ENCODE measurements at regions not wholly inside any gene's neighbourhood (a gene's known extent, or its start where the extent isn't known, plus 50 kb on each side); places are given as distances from the start of the nearest gene placed in this dataset.

GRCh38 chr17:77001487-77001886 lies 133.3 kb downstream of the MGAT5B start:
- no peak for DNase-seq (ENCODE audit: low spot score)
- no peak for FAIRE-seq

- peak; percentile 99 for FAIRE-seq
Observed at GRCh38 chr17:77002103-77003045, 134.2 kb downstream of the MGAT5B start.

GRCh38 chr17:77003699-77004098 lies 135.5 kb downstream of the MGAT5B start:
- FAIRE-seq: no peak

More at GRCh38 chr17:77002103-77003045, 134.2 kb downstream of the MGAT5B start:
- peak; percentile 97 for DNase-seq (ENCODE audit: low spot score)

GRCh38 chr17:77006971-77007649 lies 133.7 kb upstream of the SEC14L1 start:
- FAIRE-seq (no peak), DNase-seq (ENCODE audit: low spot score) (no peak)

More at GRCh38 chr17:77003699-77004098, 135.5 kb downstream of the MGAT5B start:
- no peak for DNase-seq (ENCODE audit: low spot score)

- FAIRE-seq: no peak
Observed at GRCh38 chr17:77009877-77010276, 130.9 kb upstream of the SEC14L1 start.

GRCh38 chr17:77010667-77011066 lies 130.1 kb upstream of the SEC14L1 start:
- DNase-seq (ENCODE audit: low spot score) (no peak), FAIRE-seq (no peak)

More at GRCh38 chr17:77009877-77010276, 130.9 kb upstream of the SEC14L1 start:
- no peak for DNase-seq (ENCODE audit: low spot score)

- DNase-seq (ENCODE audit: low spot score): no peak
Observed at GRCh38 chr17:77011173-77012011, 129.4 kb upstream of the SEC14L1 start.

GRCh38 chr17:77018504-77018903 lies 122.3 kb upstream of the SEC14L1 start:
- FAIRE-seq (no peak), DNase-seq (ENCODE audit: low spot score) (no peak)

More at GRCh38 chr17:77011173-77012011, 129.4 kb upstream of the SEC14L1 start:
- no peak for FAIRE-seq

- FAIRE-seq (no peak), DNase-seq (ENCODE audit: low spot score) (peak; percentile 62)
Observed at GRCh38 chr17:77019893-77020379, 120.8 kb upstream of the SEC14L1 start.

- DNase-seq (ENCODE audit: low spot score) (no peak), FAIRE-seq (no peak)
Observed at GRCh38 chr17:77020973-77021372, 119.8 kb upstream of the SEC14L1 start.

- DNase-seq (ENCODE audit: low spot score) (no peak), FAIRE-seq (no peak)
Observed at GRCh38 chr17:77022766-77023165, 118.0 kb upstream of the SEC14L1 start.

GRCh38 chr17:77025781-77026180 lies 115.0 kb upstream of the SEC14L1 start:
- FAIRE-seq: no peak
- DNase-seq (ENCODE audit: low spot score): no peak

GRCh38 chr17:77027271-77027889 lies 113.4 kb upstream of the SEC14L1 start:
- FAIRE-seq (peak; percentile 53), DNase-seq (ENCODE audit: low spot score) (no peak)

GRCh38 chr17:77028900-77029299 lies 111.9 kb upstream of the SEC14L1 start:
- FAIRE-seq (no peak), DNase-seq (ENCODE audit: low spot score) (no peak)

- DNase-seq (ENCODE audit: low spot score) (no peak), FAIRE-seq (peak; percentile 70)
Observed at GRCh38 chr17:77032929-77033328, 107.8 kb upstream of the SEC14L1 start.

- FAIRE-seq: no peak
- no peak for DNase-seq (ENCODE audit: low spot score)
Observed at GRCh38 chr17:77033892-77034404, 106.8 kb upstream of the SEC14L1 start.

GRCh38 chr17:77034677-77035424 lies 105.9 kb upstream of the SEC14L1 start:
- FAIRE-seq (no peak), DNase-seq (ENCODE audit: low spot score) (no peak)

GRCh38 chr17:77035526-77035925 lies 105.2 kb upstream of the SEC14L1 start:
- no peak for DNase-seq (ENCODE audit: low spot score)
- no peak for FAIRE-seq

GRCh38 chr17:77036136-77036840 lies 104.5 kb upstream of the SEC14L1 start:
- FAIRE-seq: no peak

More at GRCh38 chr17:77036136-77036840, 104.5 kb upstream of the SEC14L1 start:
- no peak for DNase-seq (ENCODE audit: low spot score)
